ENCODE measurements at regions not wholly inside any gene's neighbourhood (a gene's known extent, or its start where the extent isn't known, plus 50 kb on each side); places are given as distances from the start of the nearest gene placed in this dataset.

- no peak for TF ChIP-seq CTCF (IDR thresholded peaks at IDR 0.05; ENCODE audit: poor library complexity, severe bottlenecking)
- no peak for TF ChIP-seq POLR2AphosphoS5 (IDR thresholded peaks at IDR 0.05)
- TF ChIP-seq EZH2 (IDR thresholded peaks at IDR 0.05; ENCODE audit: borderline replicate concordance, insufficient read depth, low read length, poor library complexity, severe bottlenecking): no peak
These were observed 311.3 kb upstream of the TRPC7 start for GRCh38 chr5:136676685-136677084.

Measured in neural cell (in vitro differentiated cells).